ENCODE measurements at regions not wholly inside any gene's neighbourhood (a gene's known extent, or its start where the extent isn't known, plus 50 kb on each side); places are given as distances from the start of the nearest gene placed in this dataset.
"Not testable (repeated sequence)": the region's sequence is repeated elsewhere in the genome, so short reads cannot be mapped to it uniquely, and the experiment has no call there.

DNA sequence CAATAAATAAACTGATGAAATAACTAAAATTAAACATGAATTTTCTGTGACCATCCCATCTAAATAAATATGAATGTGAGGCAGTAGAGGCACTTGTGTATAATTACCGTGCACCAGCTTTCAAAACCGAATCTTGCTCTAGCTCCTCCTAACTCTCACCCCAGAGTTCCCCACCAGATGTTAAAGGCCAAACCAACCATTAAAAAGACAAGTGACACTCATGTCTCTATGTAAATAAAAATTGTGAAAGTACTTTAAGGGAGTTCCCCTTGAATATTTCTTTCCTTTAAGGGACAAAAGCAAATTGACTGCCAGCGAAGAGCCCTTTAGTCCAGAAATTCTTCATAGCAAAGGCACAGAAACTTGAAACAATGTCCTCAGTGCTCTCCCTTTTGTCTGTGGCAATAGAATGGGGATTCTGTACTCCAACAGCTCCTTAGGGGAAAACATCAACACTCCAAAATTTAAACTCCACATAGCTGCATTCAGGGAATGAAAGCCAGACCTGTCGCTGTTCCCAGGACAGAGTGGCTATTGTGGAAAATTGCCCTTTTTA, 101.7 kb upstream of the SOX21 start:
- no peak for DNase-seq

- no peak for DNase-seq
Observed at GRCh38 chr13:94811753-94812152, 99.4 kb upstream of the SOX21 start.

- DNase-seq, result no peak
Observed at GRCh38 chr13:94800423-94800822, 88.1 kb upstream of the SOX21 start.

- DNase-seq, result no peak
Observed at GRCh38 chr13:94799299-94799698, 87.0 kb upstream of the SOX21 start.

DNA sequence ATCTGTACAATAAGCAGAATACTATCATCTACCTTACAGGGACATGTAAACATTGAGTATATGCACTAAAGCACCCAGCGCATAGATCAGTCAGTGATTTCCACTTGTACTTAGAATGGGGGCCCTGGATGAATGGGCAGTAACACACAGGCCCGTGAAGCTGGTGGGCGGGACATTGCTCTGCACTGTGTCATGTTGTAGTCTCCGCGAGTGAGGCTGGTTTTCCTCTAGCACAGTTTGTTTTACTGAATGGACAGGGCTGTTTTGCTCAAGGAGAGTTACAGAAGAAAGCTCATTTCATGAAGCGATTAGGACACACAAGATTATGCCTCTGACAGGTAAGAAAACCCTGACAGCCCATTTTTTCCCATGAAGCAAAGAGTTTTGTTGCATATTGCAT, 86.4 kb upstream of the SOX21 start:
- DNase-seq, result no peak

DNA sequence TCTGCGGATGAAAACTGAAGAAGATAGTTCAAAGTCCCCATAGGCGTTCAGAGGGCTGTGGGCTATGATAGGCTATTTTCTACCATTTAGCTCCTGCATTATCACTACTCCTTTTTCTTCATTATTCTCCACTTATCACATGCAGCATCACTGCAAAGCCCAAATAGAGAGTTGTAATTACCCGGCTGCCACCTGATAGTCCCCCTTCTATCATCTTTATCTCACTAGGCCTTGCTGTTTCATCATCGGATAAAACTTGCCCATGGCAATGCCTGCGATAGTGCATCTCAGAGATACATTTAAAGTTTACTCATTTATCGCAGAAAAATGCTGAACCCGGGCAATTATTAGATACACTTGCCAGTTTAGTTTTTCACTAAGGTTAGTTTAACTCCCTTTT, 82.9 kb upstream of the SOX21 start:
- no peak for DNase-seq

- not testable (repeated sequence) for DNase-seq
Observed at GRCh38 chr13:94786246-94786645, 73.9 kb upstream of the SOX21 start.

GRCh38 chr13:94784066-94784465, 71.7 kb upstream of the SOX21 start:
- no peak for DNase-seq

DNA sequence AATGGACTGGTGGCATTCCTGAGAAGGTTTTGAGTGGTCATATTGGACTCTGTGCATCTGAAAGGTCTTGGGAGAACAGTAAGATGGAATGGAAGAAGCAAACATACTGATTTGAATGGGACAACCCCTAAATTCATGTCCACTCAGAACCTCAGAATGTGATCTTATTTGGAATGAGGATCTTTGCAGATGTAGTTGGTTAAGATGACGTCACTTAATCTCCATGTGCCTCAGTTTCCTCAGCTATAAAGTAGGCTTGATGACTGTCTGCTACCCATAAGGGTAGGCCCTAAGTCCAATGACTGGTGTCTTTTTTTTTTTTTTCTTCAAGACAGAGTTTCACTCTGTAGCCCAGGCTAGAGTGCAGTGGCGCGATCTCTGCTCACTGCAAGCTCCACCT, 71.1 kb upstream of the SOX21 start:
- DNase-seq, result no peak

GRCh38 chr13:94780421-94780820, 68.1 kb upstream of the SOX21 start:
- no peak for DNase-seq

DNA sequence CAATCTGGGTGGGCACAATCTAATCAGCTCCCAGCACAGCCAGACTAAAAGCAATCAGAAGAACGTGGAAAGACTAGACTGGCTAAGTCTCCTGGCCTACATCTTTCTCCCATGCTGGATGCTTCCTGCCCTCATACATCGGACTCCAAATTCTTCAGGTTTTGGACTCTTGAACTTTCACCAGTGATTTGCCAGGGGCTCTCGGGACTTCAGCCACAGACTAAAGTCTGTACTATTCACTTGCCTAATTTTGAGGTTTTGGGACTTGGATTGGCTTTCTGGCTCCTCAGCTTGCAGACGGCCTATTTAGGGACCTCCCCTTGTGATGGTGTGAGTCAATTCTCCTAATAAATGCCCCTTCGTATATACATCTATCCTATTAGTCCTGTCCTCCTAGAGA, 66.6 kb upstream of the SOX21 start:
- no peak for DNase-seq

DNA sequence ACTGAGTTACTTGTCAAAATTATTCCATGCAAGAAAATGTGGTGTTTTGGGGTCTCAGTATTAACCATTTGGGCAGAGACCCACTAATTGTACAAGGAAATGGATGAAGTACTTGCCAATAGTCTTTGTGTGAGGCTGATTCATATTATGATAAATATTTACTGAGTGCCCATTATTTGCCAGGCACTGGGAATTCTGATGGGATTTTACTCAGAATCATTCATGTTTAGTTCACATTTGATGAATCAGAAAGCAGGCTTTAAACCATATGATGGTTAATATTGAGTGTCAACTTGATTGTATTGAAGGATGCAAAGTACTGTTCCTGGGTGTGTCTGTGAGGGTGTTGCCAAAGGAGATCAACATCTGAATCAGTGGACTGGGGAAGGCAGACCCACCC, 66.2 kb upstream of the SOX21 start:
- DNase-seq, result no peak

DNA sequence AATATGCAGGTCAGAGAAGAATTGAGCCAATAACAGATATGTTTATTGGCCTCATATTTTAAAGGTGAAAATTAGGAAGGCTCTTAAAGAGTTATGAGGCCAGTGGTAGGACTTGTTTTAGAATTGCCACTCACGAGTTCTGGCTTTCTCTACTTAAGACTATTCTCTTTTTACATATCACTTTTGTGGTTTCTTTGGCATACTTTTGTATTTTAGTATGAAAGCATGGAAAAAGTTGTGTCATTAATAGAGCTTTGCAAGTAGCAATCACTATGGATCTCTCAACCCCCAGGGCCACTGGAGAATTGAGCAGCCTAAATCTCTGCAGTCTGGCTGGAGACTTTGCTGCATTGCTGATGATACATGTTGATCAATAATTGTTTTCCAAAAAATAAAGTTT, 64.6 kb upstream of the SOX21 start:
- no peak for DNase-seq

DNA sequence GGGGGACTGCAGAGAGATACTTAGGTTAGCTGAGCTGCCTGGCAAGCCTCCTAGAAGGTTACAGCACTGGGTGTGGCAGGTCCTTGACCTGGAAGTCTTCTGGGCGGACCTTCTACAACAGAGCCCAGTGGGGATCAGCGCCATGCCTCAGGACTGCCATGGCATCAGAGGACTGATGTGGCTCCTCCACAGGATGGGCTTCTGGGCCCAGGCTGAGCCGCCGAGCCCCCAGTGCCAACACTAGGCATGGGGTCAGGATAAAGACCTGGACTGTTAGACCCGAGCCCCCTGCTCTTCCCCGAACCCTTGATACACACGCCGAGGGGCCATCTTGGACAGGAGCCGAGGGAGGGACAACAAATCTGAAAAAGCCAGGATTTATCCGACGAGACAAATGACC, 64.0 kb upstream of the SOX21 start:
- DNase-seq, result no peak

DNA sequence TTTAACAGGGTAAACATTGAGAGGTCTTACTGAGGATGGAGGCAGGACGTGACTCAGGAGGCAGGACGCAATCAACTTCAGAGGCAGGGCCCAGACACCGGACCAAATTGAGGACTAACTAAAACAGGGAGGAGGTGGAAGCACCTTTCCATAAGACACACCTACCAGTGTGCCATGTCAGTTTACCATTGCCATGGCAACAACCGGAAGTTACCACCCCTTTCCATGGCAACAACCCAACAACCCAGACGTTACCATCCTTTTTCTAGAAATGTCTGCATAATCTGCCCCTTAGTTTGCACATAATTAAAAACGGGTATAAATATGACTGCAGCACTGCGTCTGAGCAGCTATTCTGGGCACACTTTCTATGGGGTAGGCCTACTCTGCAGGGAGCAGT, 53.5 kb upstream of the SOX21 start:
- DNase-seq, result no peak

DNA sequence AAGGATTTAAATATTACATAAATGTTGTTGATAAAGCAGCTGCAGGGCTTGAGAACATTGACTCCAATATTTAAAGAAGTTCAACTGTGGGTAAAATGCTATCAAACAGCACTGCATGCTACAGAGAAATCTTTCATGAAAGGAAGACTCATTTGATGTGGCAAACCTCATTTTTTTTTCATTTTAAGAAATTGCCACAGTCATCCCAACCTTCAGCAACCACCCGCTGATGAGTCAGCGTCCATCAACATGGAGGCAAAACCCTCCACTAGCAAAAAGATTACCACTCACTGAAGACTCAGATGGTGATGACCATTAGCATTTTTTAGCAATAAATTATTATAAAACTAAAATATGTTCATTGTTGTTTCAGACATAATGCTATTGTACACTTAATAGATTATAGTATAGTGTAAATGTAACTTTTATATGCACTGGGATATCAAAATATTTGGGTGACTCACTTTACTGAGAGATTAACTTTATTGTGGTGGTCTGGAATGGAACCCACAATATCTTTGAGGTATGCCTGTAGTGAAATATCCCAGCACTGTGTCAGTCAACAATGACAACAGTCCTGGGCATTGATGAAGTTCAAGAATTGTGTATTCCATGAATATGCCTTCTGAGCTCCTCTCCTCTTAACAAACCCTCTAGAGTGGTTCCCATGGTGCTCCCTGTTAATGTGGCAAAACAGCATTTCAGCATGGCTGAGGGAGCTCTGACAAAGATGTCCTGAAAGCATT, 52.4 kb upstream of the SOX21 start:
- DNase-seq, result no peak
